BE2C (cell line): ENCODE measurements at regions not wholly inside any gene's neighbourhood (a gene's known extent, or its start where the extent isn't known, plus 50 kb on each side); places are given as distances from the start of the nearest gene placed in this dataset.

Experiments used
- DNase-seq: peaks from one replicate; pipeline ENCODE4 v3.0.0-alpha.2; 2020
- H3K27me3 ChIP-seq: fragments of 250-450 bp; sonication (Bioruptor Pico); 2 replicates; pipeline ENCODE4 v1.5.1; 2020; ENCODE audit warnings: mild to moderate bottlenecking
- H3K36me3 ChIP-seq: fragments of 250-450 bp; sonication (Bioruptor Pico); 2 replicates; pipeline ENCODE4 v1.5.1; 2020; ENCODE audit warnings: mild to moderate bottlenecking
- H3K4me1 ChIP-seq: fragments of 250-450 bp; sonication (Bioruptor Pico); 2 replicates; pipeline ENCODE4 v1.5.1; 2020
- H3K4me3 ChIP-seq: 2 replicates; pipeline ENCODE4 v1.5.1; 2011; ENCODE audit warnings: low read depth, low read length
- H3K9me3 ChIP-seq: fragments of 250-450 bp; sonication (Bioruptor Pico); 2 replicates; pipeline ENCODE4 v1.5.1; 2020
- CTCF ChIP-seq: IDR thresholded peaks from 2 replicates; pipeline ENCODE4 v1.5.1; 2012; ENCODE audit warnings: mild to moderate bottlenecking, low read depth, low read length

- Histone ChIP-seq H3K36me3 (no peaks in the 10 kb centered on the region), H3K4me3 (no peak overlapping the region), H3K4me1 (no peaks in the 10 kb centered on the region), H3K9me3 (no peaks in the 10 kb centered on the region), H3K27me3 (no peaks in the 10 kb centered on the region)
- no peak for TF ChIP-seq CTCF
- DNase-seq: no peak
These were observed 250.9 kb downstream of the KCNS3 start for GRCh38 chr2:18129348-18129747.

DNA sequence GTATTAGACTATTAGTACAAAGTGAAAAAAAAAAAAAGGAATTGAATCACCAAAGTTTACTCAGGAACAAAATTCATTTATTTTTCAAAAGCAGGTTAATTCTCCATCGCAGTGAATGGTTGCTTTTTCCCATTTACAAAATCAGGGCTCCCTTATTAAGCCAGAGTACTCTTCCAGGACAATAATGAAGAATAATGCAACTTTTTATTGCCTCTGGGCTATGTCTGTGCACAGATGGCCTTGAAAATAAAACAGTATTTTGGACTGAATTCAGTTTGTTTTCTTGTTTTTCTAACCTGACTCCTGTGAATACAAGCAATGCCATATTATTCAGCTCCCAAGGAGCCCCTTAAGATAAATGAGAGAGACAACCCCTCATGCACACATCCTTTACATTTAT, 246.8 kb downstream of the KCNS3 start:
- DNase-seq: no peak
- no peak overlapping the region for H3K4me3 ChIP-seq
- H3K9me3 ChIP-seq: no peaks in the 10 kb centered on the region; the same call in 1 of the 2 replicates
- H3K27me3 ChIP-seq: no peaks in the 10 kb centered on the region
- TF ChIP-seq CTCF: no peak
- H3K36me3 ChIP-seq: no peaks in the 10 kb centered on the region
- peaks cover 8% of the 10 kb centered on the region for H3K4me1 ChIP-seq

DNA sequence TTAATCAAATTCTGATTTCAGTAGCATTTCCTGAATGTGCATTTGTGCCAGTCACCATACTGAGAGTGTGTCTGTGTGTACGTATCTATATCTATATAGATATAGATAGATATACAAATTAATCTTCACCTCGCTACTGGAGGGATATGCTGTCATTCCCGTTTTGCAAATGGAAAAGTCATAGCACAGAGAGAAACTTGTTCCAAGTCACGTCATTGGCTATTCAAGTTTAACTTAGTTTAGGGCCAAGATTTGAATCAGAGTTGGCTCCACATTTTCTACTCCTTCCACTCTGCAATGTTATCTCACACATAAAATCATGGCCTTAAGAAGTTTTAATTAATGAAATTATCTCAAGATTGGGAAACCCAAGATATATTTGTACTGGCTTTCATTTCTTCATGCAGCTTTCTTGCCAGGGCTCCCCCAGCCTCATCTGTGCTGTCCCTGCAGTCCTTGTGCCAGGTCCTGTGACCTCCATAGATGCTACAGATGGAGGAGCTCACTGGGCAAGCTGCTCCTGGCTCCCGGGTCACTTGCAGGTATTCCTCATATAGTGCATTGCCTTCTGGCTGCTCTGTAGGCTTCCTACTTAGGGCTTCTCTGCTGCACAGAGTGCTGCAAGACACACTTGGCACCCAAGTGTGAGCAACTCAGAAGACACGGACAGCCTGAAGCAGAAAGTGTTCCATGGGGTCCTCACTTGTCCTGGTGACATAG, 245.8 kb downstream of the KCNS3 start:
- no peaks in the 10 kb centered on the region; the same call in 1 of the 2 replicates for H3K9me3 ChIP-seq
- DNase-seq: no peak
- no peaks in the 10 kb centered on the region for H3K36me3 ChIP-seq
- H3K4me3 ChIP-seq: no peak overlapping the region
- TF ChIP-seq CTCF: no peak
- H3K4me1 ChIP-seq: peaks cover 8% of the 10 kb centered on the region
- no peaks in the 10 kb centered on the region for H3K27me3 ChIP-seq

- H3K9me3 ChIP-seq: no peaks in the 10 kb centered on the region; the same call in 1 of the 2 replicates
These were observed 245.1 kb downstream of the KCNS3 start for GRCh38 chr2:18123577-18123976.

GRCh38 chr2:18123211-18123570, 244.7 kb downstream of the KCNS3 start:
- no peak for TF ChIP-seq CTCF
- peak; percentile 22 for DNase-seq
- H3K4me3 ChIP-seq: no peak overlapping the region
- no peaks in the 10 kb centered on the region for H3K27me3 ChIP-seq
- no peaks in the 10 kb centered on the region for H3K36me3 ChIP-seq
- H3K4me1 ChIP-seq: peaks cover 8% of the 10 kb centered on the region
- no peaks in the 10 kb centered on the region; the same call in 1 of the 2 replicates for H3K9me3 ChIP-seq

More at GRCh38 chr2:18123577-18123976, 245.1 kb downstream of the KCNS3 start:
- H3K4me1 ChIP-seq: peaks cover 8% of the 10 kb centered on the region
- no peaks in the 10 kb centered on the region for H3K36me3 ChIP-seq
- TF ChIP-seq CTCF: no peak
- DNase-seq: no peak
- H3K27me3 ChIP-seq: no peaks in the 10 kb centered on the region
- H3K4me3 ChIP-seq: no peak overlapping the region

DNA sequence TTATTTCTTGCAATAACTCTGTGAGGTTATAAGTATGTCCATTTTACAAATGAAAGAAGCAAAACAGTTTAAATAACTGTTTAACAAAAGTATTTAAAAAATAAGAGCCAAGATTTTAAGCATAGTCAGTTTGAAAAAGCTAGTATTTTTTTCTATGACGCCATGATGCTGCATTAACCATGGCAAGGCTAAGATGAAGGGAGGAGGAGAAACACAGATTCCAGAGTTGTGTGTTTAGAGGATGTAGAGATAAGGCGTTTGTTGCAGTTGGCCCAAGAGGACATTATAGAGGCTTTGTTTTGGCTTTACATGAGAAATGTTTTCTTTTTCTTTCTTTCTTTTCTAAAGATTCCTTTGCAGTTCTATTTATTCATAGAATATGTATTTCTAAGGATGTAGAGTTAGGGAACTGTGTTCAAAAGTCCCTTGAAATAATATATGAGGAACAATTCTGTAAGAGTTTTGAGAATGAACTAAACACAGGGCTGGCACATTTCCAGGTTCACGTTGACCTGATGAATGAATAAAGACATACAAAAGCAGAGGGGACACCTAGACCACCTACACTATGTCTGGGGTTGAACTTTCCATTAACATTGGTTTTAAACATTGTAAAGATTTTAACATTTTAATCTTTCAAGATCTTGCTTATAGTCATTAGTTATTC, 244.2 kb downstream of the KCNS3 start:
- no peak for DNase-seq
- peaks cover 8% of the 10 kb centered on the region for H3K4me1 ChIP-seq
- TF ChIP-seq CTCF: no peak
- no peak overlapping the region for H3K4me3 ChIP-seq
- H3K27me3 ChIP-seq: no peaks in the 10 kb centered on the region
- H3K9me3 ChIP-seq: no peaks in the 10 kb centered on the region; the same call in 1 of the 2 replicates
- H3K36me3 ChIP-seq: no peaks in the 10 kb centered on the region
